GM18519 (cell line): ENCODE measurements at regions not wholly inside any gene's neighbourhood (a gene's known extent, or its start where the extent isn't known, plus 50 kb on each side); places are given as distances from the start of the nearest gene placed in this dataset.

ENCODE experiments used
- ATAC-seq: cut with Tn5 transposase; IDR thresholded peaks from one replicate; pipeline ENCODE4 v1.9.1; 2021; ENCODE audit warnings: mild to moderate bottlenecking, moderate library complexity; ENCODE audit not compliant: unreplicated experiment, low FRiP score

DNA sequence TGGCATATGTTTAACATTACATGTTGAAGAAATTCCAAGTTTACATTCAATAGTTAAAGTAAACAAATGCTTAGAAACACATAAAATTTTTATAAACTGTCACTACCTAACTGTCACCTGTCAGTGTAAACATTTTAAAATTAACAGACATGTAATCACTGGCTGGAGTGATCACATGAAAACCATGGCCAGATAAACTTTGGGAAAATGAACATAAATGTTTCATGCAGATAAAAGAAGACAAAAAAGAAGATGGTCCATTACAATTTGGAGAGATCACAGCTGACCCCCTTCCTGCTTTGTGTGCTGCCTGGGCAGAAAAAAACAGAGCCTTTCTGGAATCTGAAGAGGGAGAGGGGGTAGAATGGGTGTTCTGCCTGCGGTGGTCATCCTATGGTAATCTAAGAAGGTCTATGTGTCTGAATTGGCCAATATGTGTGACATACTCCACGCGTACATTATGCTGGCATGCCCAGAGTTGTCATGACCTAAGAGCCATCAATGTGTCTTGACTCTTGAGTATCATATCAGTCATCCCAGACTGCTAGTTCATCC, 57.5 kb upstream of the MEOX2 start:
- ATAC-seq, result no peak

- ATAC-seq, result no peak
Observed at GRCh38 chr7:15737601-15738000, 51.1 kb upstream of the MEOX2 start.
